GM12878 (cell line): ENCODE measurements at regions not wholly inside any gene's neighbourhood (a gene's known extent, or its start where the extent isn't known, plus 50 kb on each side); places are given as distances from the start of the nearest gene placed in this dataset.

Source experiments
- SREBF1 ChIP-seq: IDR thresholded peaks from 2 replicates; pipeline ENCODE4 v1.6.1; 2012; ENCODE audit warnings: mild to moderate bottlenecking, low read length
- ZZZ3 ChIP-seq: IDR thresholded peaks from 2 replicates; pipeline ENCODE4 v1.6.1; 2011; ENCODE audit warnings: low read depth; ENCODE audit not compliant: control insufficient read depth, insufficient read length

DNA sequence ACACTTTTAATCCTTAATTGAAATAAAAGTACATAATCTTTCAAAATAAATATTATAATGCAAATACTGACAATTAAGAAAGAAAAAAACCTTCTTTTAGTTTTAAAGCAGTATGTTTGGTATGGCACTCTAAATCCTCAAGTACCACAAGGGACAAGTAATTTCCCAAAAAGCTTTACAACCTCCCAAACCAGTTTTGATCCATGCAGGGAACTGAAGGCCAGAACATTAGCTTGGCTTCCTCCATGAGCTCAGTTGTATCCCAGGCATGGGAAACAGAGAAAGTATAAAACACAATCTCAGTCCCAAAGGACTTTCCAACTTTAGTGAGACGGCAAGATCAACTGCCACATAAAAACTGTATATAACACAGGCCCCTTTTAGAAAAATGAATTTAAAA lies 82.2 kb downstream of the ZNF330 start:
- TF ChIP-seq SREBF1: no peak
- no peak for TF ChIP-seq ZZZ3
